ENCODE measurements at regions not wholly inside any gene's neighbourhood (a gene's known extent, or its start where the extent isn't known, plus 50 kb on each side); places are given as distances from the start of the nearest gene placed in this dataset.

DNA sequence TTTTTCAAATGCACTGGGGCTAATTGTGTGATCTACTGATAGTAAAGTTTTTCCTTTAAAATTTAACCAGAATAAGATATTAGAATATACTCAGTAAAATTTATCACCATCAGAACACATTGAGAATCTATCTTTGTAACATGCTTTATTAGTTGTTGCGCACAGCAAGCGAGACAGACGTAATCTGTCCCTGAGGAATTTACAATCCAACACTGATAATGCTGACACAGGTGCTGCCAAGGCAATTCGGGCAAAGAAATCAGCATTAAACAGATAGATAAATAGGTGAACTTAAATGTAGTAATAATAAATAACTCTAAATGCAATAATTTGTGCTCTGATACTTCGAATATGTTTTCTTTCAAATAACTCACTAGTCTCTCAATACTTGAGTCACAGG lies 607.2 kb downstream of the HTR1B start:
- TF ChIP-seq CTCF (optimal IDR thresholded peaks at IDR 0.05 in 1 of 3, IDR thresholded peaks at IDR 0.05 in 1 of 3, conservative IDR thresholded peaks at IDR 0.05 in 1 of 3; ENCODE audit: extremely low read depth in 1 of 3, insufficient read depth in 2 of 3, low read length in 3 of 3) = no peak
- TF ChIP-seq EZH2 (IDR thresholded peaks at IDR 0.05; ENCODE audit: low read length) = no peak

Measured in keratinocyte (primary cell).